ENCODE measurements at regions not wholly inside any gene's neighbourhood (a gene's known extent, or its start where the extent isn't known, plus 50 kb on each side); places are given as distances from the start of the nearest gene placed in this dataset.
A peak's percentile ranks its signal among the peaks of the same experiment; 100 is the strongest.

DNA sequence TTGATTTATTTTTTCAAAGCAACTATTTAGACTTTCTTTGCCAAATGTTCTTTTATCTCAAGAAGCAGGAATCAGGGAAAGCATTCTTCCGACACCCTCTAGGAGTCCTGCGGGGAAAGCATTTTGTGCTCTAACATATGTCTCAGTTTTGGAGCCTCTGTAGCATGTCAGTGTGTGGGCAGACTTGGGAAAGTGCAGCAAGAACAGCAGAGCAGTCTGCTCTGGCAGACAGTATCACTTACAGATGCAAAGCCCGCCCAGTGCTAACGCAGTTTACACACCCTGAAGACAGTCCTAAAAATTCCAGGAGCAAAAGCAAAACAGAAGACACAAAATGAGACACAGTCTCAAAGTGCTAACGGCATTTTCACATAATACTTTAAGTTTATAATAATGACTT, 393.5 kb downstream of the KLF12 start:
- DNase-seq = no peak

DNA sequence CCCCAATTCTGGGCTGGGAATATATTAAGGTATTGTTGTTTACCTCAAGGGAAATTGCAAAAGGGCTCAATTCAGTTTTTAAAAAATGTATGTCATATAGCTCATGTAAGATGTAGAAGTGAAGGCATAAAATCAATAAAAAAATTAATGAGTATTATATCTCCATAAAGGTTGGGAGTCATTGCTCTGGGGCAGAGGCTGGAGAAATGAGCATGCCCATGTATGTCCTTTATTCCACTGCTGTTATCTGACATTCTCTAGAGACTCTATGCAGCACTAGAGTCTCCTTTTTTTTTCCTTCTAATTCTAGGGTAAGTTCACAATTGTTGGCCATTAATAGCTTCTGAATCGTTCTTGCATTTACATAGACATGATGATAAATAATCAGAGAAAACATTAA, 394.8 kb downstream of the KLF12 start:
- DNase-seq = no peak

- no peak for DNase-seq
Observed at GRCh38 chr13:73738626-73739025, 395.6 kb downstream of the KLF12 start.

GRCh38 chr13:73737214-73737613, 397.0 kb downstream of the KLF12 start:
- no peak for DNase-seq

GRCh38 chr13:73733706-73734105, 400.5 kb downstream of the KLF12 start:
- no peak for DNase-seq

GRCh38 chr13:73732350-73732749, 401.9 kb downstream of the KLF12 start:
- no peak for DNase-seq

- no peak for DNase-seq
Observed at GRCh38 chr13:73731564-73731963, 402.6 kb downstream of the KLF12 start.

DNA sequence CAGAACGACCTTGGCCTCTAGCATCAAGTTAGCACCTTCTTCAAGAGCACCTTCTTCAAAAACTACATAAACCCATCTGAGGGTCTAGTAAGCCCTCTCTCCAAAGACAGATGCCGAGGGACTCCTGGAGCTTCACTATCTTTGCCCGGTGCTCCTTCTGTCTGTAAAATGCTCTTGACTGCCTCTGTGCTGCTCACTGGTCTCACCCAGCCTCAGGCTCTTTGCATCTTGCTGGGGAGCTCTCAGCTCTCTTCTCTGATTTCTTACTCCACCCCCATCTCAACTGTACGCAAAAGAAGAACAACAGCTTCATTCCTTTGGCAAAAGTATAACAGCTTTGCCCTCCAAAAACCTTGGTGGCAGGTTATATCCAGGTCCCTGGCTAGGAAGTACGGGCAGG, 404.2 kb downstream of the KLF12 start:
- no peak for DNase-seq

GRCh38 chr13:73729046-73729445, 405.2 kb downstream of the KLF12 start:
- no peak for DNase-seq

GRCh38 chr13:73722120-73722519, 412.1 kb downstream of the KLF12 start:
- no peak for DNase-seq

- no peak for DNase-seq
Observed at GRCh38 chr13:73721571-73721970, 412.6 kb downstream of the KLF12 start.

DNA sequence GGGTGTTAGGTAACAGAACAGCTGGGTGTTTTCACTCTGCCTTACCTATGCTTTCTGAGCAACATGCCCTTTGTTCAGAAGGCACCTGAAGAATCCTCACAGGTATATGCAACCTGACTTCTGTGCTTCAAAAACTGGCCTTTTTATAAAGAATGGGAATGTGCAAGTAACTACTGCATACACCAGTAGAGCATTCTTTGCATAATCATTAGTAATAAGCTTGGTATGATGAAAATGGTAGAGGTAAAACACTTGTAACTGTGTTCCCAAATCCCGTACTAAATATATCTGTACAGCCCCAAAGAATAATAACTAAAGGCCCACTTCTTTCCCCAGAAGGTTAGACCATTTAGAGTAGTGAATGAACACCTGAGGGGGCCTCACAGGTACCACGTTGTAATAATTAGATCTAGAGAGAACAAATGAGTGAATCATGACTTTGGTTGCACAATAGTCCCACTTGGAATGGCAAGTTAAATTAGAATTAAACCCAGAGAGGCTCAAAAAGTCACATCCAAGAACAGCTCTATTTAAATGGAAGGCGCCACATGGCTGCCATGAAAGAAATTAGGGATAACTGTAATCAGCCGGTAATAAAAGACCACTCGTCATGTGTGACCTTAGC, 413.9 kb downstream of the KLF12 start:
- no peak for DNase-seq

DNA sequence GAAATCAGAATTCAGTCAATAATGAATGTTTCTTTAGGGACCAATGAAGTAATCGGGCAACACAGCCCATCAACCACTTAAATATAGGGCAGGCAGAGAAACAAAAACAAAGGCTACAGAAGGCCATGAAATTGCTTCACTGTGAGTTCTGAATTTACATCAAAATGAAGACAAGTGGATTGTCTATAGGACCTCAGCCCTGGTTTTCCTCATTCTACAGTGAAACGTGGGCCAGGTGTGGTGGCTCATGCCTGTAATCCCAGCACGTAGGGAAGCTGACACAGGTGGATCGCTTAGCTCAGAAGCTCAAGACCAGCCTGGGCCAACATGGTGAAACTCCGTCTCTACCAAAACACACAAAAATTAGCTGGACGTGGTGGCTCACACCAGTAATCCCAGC, 416.0 kb downstream of the KLF12 start:
- no peak for DNase-seq

DNA sequence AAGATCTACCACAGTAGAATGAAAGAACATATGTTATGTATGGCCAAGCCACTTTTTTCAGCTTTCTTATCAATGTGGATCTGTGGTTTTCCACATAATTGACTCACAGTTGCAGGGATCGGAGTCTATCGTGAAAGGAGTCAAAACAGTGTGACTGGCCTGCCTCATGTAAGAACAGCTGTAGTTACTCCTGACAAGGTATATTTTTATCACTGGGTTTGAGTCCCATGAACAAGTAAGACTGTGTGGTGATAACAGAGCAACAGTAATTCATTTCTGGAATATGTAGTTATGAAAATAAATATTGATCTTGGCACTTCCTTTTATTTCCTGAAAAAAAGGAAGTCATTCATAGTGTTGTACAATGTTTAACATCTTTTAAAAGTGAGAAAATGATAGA, 416.6 kb downstream of the KLF12 start:
- DNase-seq = no peak

GRCh38 chr13:73715911-73716510, 418.2 kb downstream of the KLF12 start:
- no peak for DNase-seq

GRCh38 chr13:73715114-73715910, 418.9 kb downstream of the KLF12 start:
- no peak for DNase-seq

- DNase-seq = no peak
Observed at GRCh38 chr13:73714522-73714921, 419.7 kb downstream of the KLF12 start.

GRCh38 chr13:73708393-73708985, 425.7 kb downstream of the KLF12 start:
- peak; percentile 11 for DNase-seq

DNA sequence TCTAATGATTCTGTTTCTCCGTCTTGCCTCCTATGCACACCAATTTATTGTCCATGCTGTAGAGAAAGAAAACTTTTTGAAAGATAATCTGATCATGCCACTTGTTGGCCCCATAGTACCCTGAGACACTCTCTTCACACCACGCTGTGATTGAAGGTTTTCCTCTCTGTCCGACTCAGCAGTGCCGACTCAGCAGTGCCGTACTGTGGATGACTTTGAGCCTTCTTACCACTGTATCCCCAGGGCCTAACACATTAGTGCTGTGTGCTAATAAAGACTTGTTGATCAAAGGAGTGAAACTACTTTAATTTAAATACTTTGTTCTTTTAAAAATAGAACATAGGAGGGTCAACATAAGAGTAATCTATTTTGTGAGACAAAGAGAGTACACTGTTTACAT, 429.6 kb downstream of the KLF12 start:
- no peak for DNase-seq

GRCh38 chr13:73703606-73704005, 430.6 kb downstream of the KLF12 start:
- DNase-seq = no peak

GRCh38 chr13:73702419-73703071, 431.7 kb downstream of the KLF12 start:
- no peak for DNase-seq

- DNase-seq = no peak
Observed at GRCh38 chr13:73701160-73701559, 433.0 kb downstream of the KLF12 start.

- no peak for DNase-seq
Observed at GRCh38 chr13:73698859-73699258, 435.3 kb downstream of the KLF12 start.

Measured in NCI-H2227 treated with DMSO at 0.1 percent for 48 hours (cell line).